GM12891 (cell line): ENCODE measurements at regions not wholly inside any gene's neighbourhood (a gene's known extent, or its start where the extent isn't known, plus 50 kb on each side); places are given as distances from the start of the nearest gene placed in this dataset.

Source experiments
- DNase-seq: peaks from one replicate; pipeline ENCODE4 v3.0.0; 2011; ENCODE audit warnings: low spot score; ENCODE audit not compliant: insufficient read length
- FAIRE-seq: peaks from 2 replicates; lab custom pipeline; 2011; peaks lifted over from hg19 to GRCh38; lab: Jason Lieb, UNC
- PAX5 ChIP-seq: IDR thresholded peaks from 2 replicates; pipeline ENCODE4 v1.6.1; 2011; ENCODE audit warnings: low read length, moderate library complexity, mild to moderate bottlenecking; ENCODE audit not compliant: insufficient read depth, severe bottlenecking
- POLR2A ChIP-seq: IDR thresholded peaks from 2 replicates; pipeline ENCODE4 v1.6.1; 2011; ENCODE audit warnings: low read depth, low read length, control low read depth
- POLR2AphosphoS5 ChIP-seq: IDR thresholded peaks from 2 replicates; pipeline ENCODE4 v1.6.1; 2011; ENCODE audit warnings: low read depth, low read length, control low read depth
- POU2F2 ChIP-seq: IDR thresholded peaks from 2 replicates; pipeline ENCODE4 v1.6.1; 2011; ENCODE audit warnings: low read depth, mild to moderate bottlenecking, control low read depth, low read length, moderate library complexity
- SPI1 ChIP-seq: IDR thresholded peaks from 2 replicates; pipeline ENCODE4 v1.6.1; 2011; ENCODE audit warnings: low read depth, low read length, control low read depth
- TAF1 ChIP-seq: IDR thresholded peaks from 2 replicates; pipeline ENCODE4 v1.6.1; 2011; ENCODE audit warnings: low read depth, low read length, control low read depth

DNA sequence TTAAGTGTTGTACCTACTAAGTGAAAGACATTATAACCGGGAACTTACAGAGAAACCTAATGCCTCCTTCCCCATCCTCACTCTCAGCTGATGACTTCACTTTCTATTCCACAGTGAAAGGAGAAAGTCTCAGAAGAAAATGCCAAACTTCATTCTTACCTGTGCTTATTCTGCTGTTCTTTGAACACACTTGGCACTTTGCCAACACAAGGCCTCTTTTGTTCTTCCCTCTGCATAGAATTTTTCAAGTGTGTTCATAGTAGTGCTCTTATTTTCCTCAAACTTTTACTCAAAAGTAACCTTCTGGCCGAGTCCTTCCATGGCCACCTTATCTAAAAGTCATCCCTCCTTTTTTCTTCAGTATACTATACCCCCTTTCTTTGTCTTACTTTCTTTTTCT lies 59.4 kb upstream of the ETV1 start:
- no peak for DNase-seq
- FAIRE-seq: no peak
- no peak for TF ChIP-seq SPI1
- TF ChIP-seq POLR2AphosphoS5: no peak
- TF ChIP-seq POLR2A: no peak
- no peak for TF ChIP-seq TAF1
- TF ChIP-seq POU2F2: no peak
- no peak for TF ChIP-seq PAX5

DNA sequence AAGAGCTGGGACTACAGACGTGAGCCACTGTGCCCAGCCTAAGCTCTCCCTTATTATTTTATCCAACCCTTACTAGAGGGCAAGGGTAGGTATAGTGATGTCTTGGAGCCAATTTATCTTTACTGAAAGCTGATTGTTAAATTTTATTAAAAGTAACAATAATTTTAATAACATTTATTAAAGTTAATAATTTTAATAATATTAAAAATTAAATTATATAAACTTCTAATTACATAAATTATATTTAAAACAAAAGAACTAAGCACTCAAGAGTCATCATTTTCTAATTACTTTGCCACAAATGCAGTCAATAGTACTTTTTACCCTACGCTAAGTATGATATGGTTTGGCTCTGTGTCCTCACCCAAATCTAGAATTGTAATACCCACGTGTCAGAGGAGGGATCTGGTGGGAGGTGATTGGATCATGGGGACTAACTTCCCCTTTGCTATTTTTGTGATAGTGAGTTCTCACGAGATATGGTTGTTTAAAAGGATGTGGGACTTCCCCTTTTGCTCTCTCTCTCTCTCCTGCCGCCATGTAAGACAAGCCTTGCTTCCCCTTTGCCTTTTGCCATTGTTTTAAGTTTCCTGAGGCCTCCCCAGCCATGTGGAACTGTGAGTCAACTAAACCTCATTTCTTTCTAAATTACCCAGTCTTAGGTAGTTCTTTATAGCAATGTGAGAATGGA lies 58.4 kb upstream of the ETV1 start:
- TF ChIP-seq POU2F2 (no peak), PAX5 (no peak), SPI1 (no peak), TAF1 (no peak), POLR2AphosphoS5 (no peak), POLR2A (no peak)
- DNase-seq (no peak), FAIRE-seq (no peak)

DNA sequence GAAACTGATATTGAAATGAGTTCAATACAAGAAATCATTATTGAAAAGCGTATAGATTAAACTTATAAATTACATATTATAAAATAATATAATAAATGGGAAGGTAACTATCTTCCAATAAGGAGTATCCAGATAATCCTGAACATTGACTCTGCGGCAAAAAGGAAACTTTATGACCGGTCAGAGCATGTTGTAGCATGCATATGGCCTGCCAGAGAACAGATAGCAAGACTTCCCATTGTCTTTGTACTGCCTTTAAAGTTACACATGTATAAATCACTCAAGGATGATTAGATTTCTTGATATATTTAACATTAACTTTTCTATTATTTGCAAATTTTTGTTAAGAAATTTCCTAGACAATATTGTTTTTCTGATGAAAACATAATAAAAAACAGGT lies 56.2 kb upstream of the ETV1 start:
- TF ChIP-seq POU2F2 (no peak), PAX5 (no peak), POLR2A (no peak), POLR2AphosphoS5 (no peak), TAF1 (no peak), SPI1 (no peak)
- DNase-seq: no peak
- no peak for FAIRE-seq

DNA sequence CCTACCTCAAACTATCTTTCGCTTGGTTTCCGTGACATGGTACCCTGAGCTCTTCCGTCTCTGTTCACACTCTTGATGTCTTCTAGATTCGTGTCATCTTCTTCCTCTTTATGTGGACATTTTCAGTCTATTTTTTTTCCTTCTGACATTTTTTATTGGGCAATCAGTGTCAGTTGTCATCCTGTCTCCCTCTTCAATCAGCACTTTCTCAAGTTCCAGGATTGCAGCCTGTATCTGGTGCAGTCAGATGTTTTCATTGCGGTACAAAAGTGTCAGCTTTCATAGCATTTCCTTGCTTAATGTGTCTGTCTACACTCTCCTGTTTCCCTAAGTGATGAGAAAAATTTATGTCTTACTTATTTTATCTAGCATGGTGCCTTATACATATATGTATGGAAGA lies 51.1 kb upstream of the ETV1 start:
- DNase-seq (no peak), FAIRE-seq (no peak)
- TF ChIP-seq POLR2AphosphoS5: no peak
- no peak for TF ChIP-seq TAF1
- no peak for TF ChIP-seq POLR2A
- TF ChIP-seq PAX5: no peak
- TF ChIP-seq POU2F2: no peak
